Neural cell (in vitro differentiated cells): ENCODE measurements at regions not wholly inside any gene's neighbourhood (a gene's known extent, or its start where the extent isn't known, plus 50 kb on each side); places are given as distances from the start of the nearest gene placed in this dataset.
A peak's percentile ranks its signal among the peaks of the same experiment; 100 is the strongest.

Experiments used
- H2AFZ ChIP-seq: fragments of 200-600, 300-800 bp; sonication (generic), shearing (Covaris generic); 2 replicates; pipeline ENCODE4 v1.6.0; 2014; ENCODE audit warnings: low read depth, mild to moderate bottlenecking, antibody characterized with exemption, low read length, moderate library complexity
- H3F3A ChIP-seq: fragments of 200-600 bp; shearing (Covaris generic); 2 replicates; pipeline ENCODE4 v1.6.1; 2016; ENCODE audit warnings: mild to moderate bottlenecking, moderate library complexity, mixed read lengths, antibody characterized with exemption, low read length; ENCODE audit not compliant: insufficient read depth, poor library complexity, severe bottlenecking
- H3K27ac ChIP-seq: fragments of 200-600, 300-800 bp; sonication (generic), shearing (Covaris generic); 2 replicates; pipeline ENCODE4 v1.5.1; 2014; ENCODE audit warnings: mild to moderate bottlenecking, low read length, moderate library complexity
- H3K27me3 ChIP-seq: fragments of 300-800, 200-600 bp; sonication (generic), shearing (Covaris generic); 2 replicates; pipeline ENCODE4 v1.6.0; 2014; ENCODE audit warnings: mild to moderate bottlenecking, low read depth, low read length, moderate library complexity; ENCODE audit not compliant: insufficient read depth
- H3K36me3 ChIP-seq: fragments of 300-800, 200-600 bp; sonication (generic), shearing (Covaris generic); 2 replicates; pipeline ENCODE4 v1.5.1; 2014; ENCODE audit warnings: mild to moderate bottlenecking, antibody characterized with exemption, low read length, moderate library complexity; ENCODE audit not compliant: insufficient read depth
- H3K4me2 ChIP-seq: fragments of 300-800, 200-600 bp; sonication (generic), shearing (Covaris generic); 2 replicates; pipeline ENCODE4 v1.6.0; 2014; ENCODE audit warnings: mild to moderate bottlenecking, low read length
- H3K4me3 ChIP-seq: fragments of 300-800, 200-600 bp; sonication (generic), shearing (Covaris generic); 2 replicates; pipeline ENCODE4 v1.5.1; 2014; ENCODE audit warnings: mild to moderate bottlenecking, low read length, moderate library complexity
- H3K79me2 ChIP-seq: fragments of 200-600 bp; shearing (Covaris generic); replicated peaks from 2 replicates; pipeline ENCODE4 v1.6.0; 2014; ENCODE audit warnings: mild to moderate bottlenecking, low read length, moderate library complexity; ENCODE audit not compliant: insufficient read depth
- H3K9ac ChIP-seq: fragments of 300-800, 200-600 bp; sonication (generic), shearing (Covaris generic); 2 replicates; pipeline ENCODE4 v1.6.1; 2016; ENCODE audit warnings: mild to moderate bottlenecking, low read length, mixed read lengths
- H3K9me2 ChIP-seq: fragments of 200-600 bp; shearing (Covaris generic); 2 replicates; pipeline ENCODE4 v1.6.1; 2016; ENCODE audit warnings: mild to moderate bottlenecking, low read length, mixed read lengths; ENCODE audit not compliant: insufficient read depth
- H3K9me3 ChIP-seq: fragments of 200-600, 300-800 bp; sonication (generic), shearing (Covaris generic); 2 replicates; pipeline ENCODE4 v1.6.1; 2016; ENCODE audit warnings: mild to moderate bottlenecking, mixed run types, low read length, moderate library complexity, mixed read lengths
- H4K20me1 ChIP-seq: fragments of 200-600 bp; shearing (Covaris generic); 2 replicates; pipeline ENCODE4 v1.6.1; 2016; ENCODE audit warnings: mild to moderate bottlenecking, mixed run types; ENCODE audit not compliant: insufficient read depth
- EP300 ChIP-seq: fragments of 450-650 bp; conservative IDR thresholded peaks from 2 replicates; pipeline ENCODE4 v1.6.1; 2014; ENCODE audit warnings: antibody characterized with exemption, mild to moderate bottlenecking, moderate library complexity; ENCODE audit not compliant: poor library complexity, severe bottlenecking
- EZH2 ChIP-seq: fragments of 200-600, 300-800 bp; shearing (Covaris generic), sonication (generic); IDR thresholded peaks from 2 replicates; pipeline ENCODE4 v1.6.1; 2014; ENCODE audit warnings: antibody characterized with exemption, low read length, borderline replicate concordance, mild to moderate bottlenecking; ENCODE audit not compliant: insufficient read depth, poor library complexity, severe bottlenecking
- MXI1 ChIP-seq: fragments of 450-650 bp; conservative IDR thresholded peaks from 2 replicates; pipeline ENCODE4 v1.6.1; 2014; ENCODE audit warnings: antibody characterized with exemption, mild to moderate bottlenecking; ENCODE audit not compliant: poor library complexity, severe bottlenecking
- POLR2AphosphoS5 ChIP-seq: IDR thresholded peaks from 2 replicates; pipeline ENCODE4 v1.6.1; 2012
- RAD21 ChIP-seq: fragments of 450-650 bp; conservative IDR thresholded peaks from 2 replicates; pipeline ENCODE4 v1.6.1; 2014; ENCODE audit warnings: antibody characterized with exemption, mild to moderate bottlenecking, moderate library complexity
- SMC3 ChIP-seq: fragments of 450-650 bp; conservative IDR thresholded peaks from 2 replicates; pipeline ENCODE4 v1.6.1; 2014; ENCODE audit warnings: antibody characterized with exemption, mild to moderate bottlenecking, moderate library complexity; ENCODE audit not compliant: poor library complexity
- TAF1 ChIP-seq: IDR thresholded peaks from 2 replicates; pipeline ENCODE4 v1.6.1; 2012; ENCODE audit warnings: low read depth
- TF ChIP-seq, protein P1 (sequence below): IDR thresholded peaks from 2 replicates; pipeline ENCODE4 v1.6.1; 2012; ENCODE audit warnings: borderline replicate concordance
- TF ChIP-seq, protein P2 (sequence below): fragments of 450-650 bp; IDR thresholded peaks from 2 replicates; pipeline ENCODE4 v1.5.1; 2014; ENCODE audit warnings: antibody characterized with exemption, mild to moderate bottlenecking, moderate library complexity; ENCODE audit not compliant: poor library complexity, severe bottlenecking

DNA sequence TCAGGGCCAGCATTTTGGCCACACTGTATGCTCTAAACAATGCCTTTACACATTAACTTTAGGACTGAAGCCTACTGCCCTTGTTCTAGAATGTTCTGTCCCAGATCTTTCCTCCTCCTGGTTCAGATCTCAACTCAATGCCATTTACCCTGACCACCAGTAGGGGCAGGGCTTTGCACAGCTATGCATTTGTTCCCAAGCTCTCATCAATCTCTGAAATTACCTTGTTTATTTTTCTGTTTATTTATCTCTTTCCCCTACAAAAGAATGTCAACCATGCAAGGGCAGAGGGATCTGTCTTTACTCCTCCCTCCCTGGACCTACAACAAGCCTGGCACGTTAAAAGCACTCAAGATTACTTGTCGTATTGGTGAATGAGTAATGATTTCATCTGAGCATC lies 612.9 kb downstream of the BNC2 start:
- Histone ChIP-seq H3K79me2 (no peaks in the 10 kb centered on the region), H3K9me3 (no peaks in the 10 kb centered on the region), H3K36me3 (no peaks in the 10 kb centered on the region), H3K9me2 (no peaks in the 10 kb centered on the region), H3K27me3 (no peaks in the 10 kb centered on the region), H3K9ac (no peak overlapping the region), H3K27ac (no peak overlapping the region), H3K4me2 (no peak overlapping the region), H3F3A (no peaks in the 10 kb centered on the region), H2AFZ (no peak overlapping the region), H4K20me1 (no peaks in the 10 kb centered on the region), H3K4me3 (no peak overlapping the region)
- TF ChIP-seq, protein P1, sequence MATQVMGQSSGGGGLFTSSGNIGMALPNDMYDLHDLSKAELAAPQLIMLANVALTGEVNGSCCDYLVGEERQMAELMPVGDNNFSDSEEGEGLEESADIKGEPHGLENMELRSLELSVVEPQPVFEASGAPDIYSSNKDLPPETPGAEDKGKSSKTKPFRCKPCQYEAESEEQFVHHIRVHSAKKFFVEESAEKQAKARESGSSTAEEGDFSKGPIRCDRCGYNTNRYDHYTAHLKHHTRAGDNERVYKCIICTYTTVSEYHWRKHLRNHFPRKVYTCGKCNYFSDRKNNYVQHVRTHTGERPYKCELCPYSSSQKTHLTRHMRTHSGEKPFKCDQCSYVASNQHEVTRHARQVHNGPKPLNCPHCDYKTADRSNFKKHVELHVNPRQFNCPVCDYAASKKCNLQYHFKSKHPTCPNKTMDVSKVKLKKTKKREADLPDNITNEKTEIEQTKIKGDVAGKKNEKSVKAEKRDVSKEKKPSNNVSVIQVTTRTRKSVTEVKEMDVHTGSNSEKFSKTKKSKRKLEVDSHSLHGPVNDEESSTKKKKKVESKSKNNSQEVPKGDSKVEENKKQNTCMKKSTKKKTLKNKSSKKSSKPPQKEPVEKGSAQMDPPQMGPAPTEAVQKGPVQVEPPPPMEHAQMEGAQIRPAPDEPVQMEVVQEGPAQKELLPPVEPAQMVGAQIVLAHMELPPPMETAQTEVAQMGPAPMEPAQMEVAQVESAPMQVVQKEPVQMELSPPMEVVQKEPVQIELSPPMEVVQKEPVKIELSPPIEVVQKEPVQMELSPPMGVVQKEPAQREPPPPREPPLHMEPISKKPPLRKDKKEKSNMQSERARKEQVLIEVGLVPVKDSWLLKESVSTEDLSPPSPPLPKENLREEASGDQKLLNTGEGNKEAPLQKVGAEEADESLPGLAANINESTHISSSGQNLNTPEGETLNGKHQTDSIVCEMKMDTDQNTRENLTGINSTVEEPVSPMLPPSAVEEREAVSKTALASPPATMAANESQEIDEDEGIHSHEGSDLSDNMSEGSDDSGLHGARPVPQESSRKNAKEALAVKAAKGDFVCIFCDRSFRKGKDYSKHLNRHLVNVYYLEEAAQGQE = no peak
- TF ChIP-seq, protein P2, sequence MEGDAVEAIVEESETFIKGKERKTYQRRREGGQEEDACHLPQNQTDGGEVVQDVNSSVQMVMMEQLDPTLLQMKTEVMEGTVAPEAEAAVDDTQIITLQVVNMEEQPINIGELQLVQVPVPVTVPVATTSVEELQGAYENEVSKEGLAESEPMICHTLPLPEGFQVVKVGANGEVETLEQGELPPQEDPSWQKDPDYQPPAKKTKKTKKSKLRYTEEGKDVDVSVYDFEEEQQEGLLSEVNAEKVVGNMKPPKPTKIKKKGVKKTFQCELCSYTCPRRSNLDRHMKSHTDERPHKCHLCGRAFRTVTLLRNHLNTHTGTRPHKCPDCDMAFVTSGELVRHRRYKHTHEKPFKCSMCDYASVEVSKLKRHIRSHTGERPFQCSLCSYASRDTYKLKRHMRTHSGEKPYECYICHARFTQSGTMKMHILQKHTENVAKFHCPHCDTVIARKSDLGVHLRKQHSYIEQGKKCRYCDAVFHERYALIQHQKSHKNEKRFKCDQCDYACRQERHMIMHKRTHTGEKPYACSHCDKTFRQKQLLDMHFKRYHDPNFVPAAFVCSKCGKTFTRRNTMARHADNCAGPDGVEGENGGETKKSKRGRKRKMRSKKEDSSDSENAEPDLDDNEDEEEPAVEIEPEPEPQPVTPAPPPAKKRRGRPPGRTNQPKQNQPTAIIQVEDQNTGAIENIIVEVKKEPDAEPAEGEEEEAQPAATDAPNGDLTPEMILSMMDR = peak; percentile 44
- no peak for TF ChIP-seq POLR2AphosphoS5
- TF ChIP-seq MXI1 = no peak
- no peak for TF ChIP-seq RAD21
- TF ChIP-seq EZH2 = no peak
- no peak for TF ChIP-seq TAF1

DNA sequence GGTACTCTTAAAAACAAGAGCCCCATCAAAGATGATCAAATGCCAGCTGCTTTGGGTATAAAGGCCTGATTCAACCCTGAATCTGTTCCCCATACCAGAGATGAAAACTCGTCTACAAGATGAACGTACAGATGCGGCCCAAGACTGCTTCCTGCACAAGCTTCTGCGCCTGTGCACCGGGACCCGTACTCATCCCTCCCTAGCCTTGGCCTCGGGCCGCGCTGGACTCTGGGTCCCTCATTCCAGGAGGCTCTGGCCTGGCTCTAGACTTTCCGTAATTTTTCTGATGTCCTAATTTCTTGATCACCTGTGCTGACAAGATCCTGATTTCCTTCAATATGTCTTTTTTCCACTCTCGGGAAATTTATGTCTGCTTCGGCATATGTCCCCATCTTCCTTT lies 612.3 kb downstream of the BNC2 start:
- H3K9me3 ChIP-seq = no peaks in the 10 kb centered on the region
- H3K4me3 ChIP-seq = no peak overlapping the region
- H3K9ac ChIP-seq = no peak overlapping the region
- no peaks in the 10 kb centered on the region for H3K36me3 ChIP-seq
- H4K20me1 ChIP-seq = no peaks in the 10 kb centered on the region
- no peaks in the 10 kb centered on the region for H3K79me2 ChIP-seq
- TF ChIP-seq TAF1 = no peak
- no peak for TF ChIP-seq POLR2AphosphoS5
- TF ChIP-seq EP300 = no peak
- TF ChIP-seq, protein P1 = no peak
- TF ChIP-seq, protein P2 = no peak
- TF ChIP-seq RAD21 = no peak
- no peak for TF ChIP-seq MXI1
- no peak for TF ChIP-seq EZH2
- TF ChIP-seq SMC3 = no peak
- H3K27me3 ChIP-seq = no peaks in the 10 kb centered on the region
- H3K9me2 ChIP-seq = no peaks in the 10 kb centered on the region
- H3K4me2 ChIP-seq = no peak overlapping the region
- H2AFZ ChIP-seq = no peak overlapping the region
- H3F3A ChIP-seq = no peaks in the 10 kb centered on the region
- H3K27ac ChIP-seq = no peak overlapping the region
